T-cell (primary cell): ENCODE measurements at regions not wholly inside any gene's neighbourhood (a gene's known extent, or its start where the extent isn't known, plus 50 kb on each side); places are given as distances from the start of the nearest gene placed in this dataset.

ENCODE experiments used
- ATAC-seq, 4 experiments: fragments of 200-7000 bp in 3 of 4; fragments of 150-1000 bp in 1 of 4; cut with Tn5 transposase; replicated peaks in 1 of 4; 1 replicate in 3 of 4; 2 replicates in 1 of 4; pipeline ENCODE4 v1.10.0; 2021; ENCODE audit warnings: moderate library complexity in 3 of 4, mild to moderate bottlenecking in 2 of 4, moderate number of reproducible peaks in 1 of 4
- CTCF ChIA-PET, 2 donors: fragments of 300-600 bp; sonication (Branson Sonifier 250); formaldehyde crosslinking; loops; one replicate each; lab custom pipeline; 2022; ENCODE audit warnings: antibody characterized with exemption in 2 of 2; lab: Charles Lee
- POLR2A ChIA-PET, 2 donors: fragments of 300-600 bp; sonication (Branson Sonifier 250); formaldehyde crosslinking; loops; one replicate each; lab custom pipeline; 2022; ENCODE audit warnings: antibody characterized with exemption in 2 of 2; lab: Charles Lee
- DNase-seq, 35 experiments: peaks; one replicate each; pipeline versions ENCODE4 v3.0.0 to v3.0.0-alpha.2; 2013 to 2023
- H3K27ac ChIP-seq: one replicate; pipeline ENCODE4 v1.5.1; 2013; ENCODE audit warnings: low read length
- H3K27me3 ChIP-seq, 2 experiments: replicated peaks in 1 of 2; 1 replicate in 1 of 2; 2 replicates in 1 of 2; pipeline versions ENCODE4 v1.6.1 to v1.7.0; 2013; ENCODE audit warnings: low read length in 1 of 2, mixed read lengths in 1 of 2; ENCODE audit not compliant: control insufficient read depth in 2 of 2, insufficient read depth in 2 of 2; ENCODE audit errors: extremely low read depth in 1 of 2
- H3K36me3 ChIP-seq, 2 donors: 1 replicate in 1 of 2; 2 replicates in 1 of 2; pipeline versions ENCODE4 v1.6.1 to v1.7.0; 2013; ENCODE audit warnings: low read length in 1 of 2; ENCODE audit not compliant: control insufficient read depth in 2 of 2, insufficient read depth in 1 of 2; ENCODE audit errors: extremely low read depth in 1 of 2
- H3K4me1 ChIP-seq, 2 experiments: 1 replicate in 1 of 2; 2 replicates in 1 of 2; pipeline versions ENCODE4 v1.6.1 to v1.7.0; 2013; ENCODE audit warnings: low read length in 2 of 2, mixed read lengths in 1 of 2; ENCODE audit not compliant: insufficient read depth in 2 of 2, control insufficient read depth in 1 of 2; ENCODE audit errors: extremely low read depth in 1 of 2
- H3K4me3 ChIP-seq, 2 donors: 1 replicate in 1 of 2; 2 replicates in 1 of 2; pipeline versions ENCODE4 v1.5.1 to v1.7.0; 2013; ENCODE audit warnings: mild to moderate bottlenecking in 2 of 2, low read length in 1 of 2, moderate library complexity in 1 of 2; ENCODE audit not compliant: control insufficient read depth in 1 of 2; ENCODE audit errors: extremely low read depth in 1 of 2
- H3K9me3 ChIP-seq: 2 replicates; pipeline ENCODE4 v1.7.0; 2013
- H3K27ac Mint-ChIP-seq, 2 donors: one replicate each; pipeline ENCODE4 v1.8.0; 2020 to 2021; ENCODE audit warnings: mild to moderate bottlenecking in 2 of 2, mixed read lengths in 2 of 2
- H3K27me3 Mint-ChIP-seq, 2 donors: one replicate each; pipeline ENCODE4 v1.8.0; 2021 to 2022; ENCODE audit warnings: mixed read lengths in 2 of 2
- H3K36me3 Mint-ChIP-seq: one replicate; pipeline ENCODE4 v1.8.0; 2021; ENCODE audit warnings: mixed read lengths
- H3K4me1 Mint-ChIP-seq, 3 donors: one replicate each; pipeline ENCODE4 v1.8.0; 2020 to 2022; ENCODE audit warnings: mixed read lengths in 3 of 3, mild to moderate bottlenecking in 1 of 3
- H3K4me3 Mint-ChIP-seq, 3 donors: one replicate each; pipeline ENCODE4 v1.8.0; 2020 to 2022; ENCODE audit warnings: mild to moderate bottlenecking in 3 of 3, mixed read lengths in 3 of 3, moderate library complexity in 3 of 3
- H3K9me3 Mint-ChIP-seq, 3 donors: one replicate each; pipeline ENCODE4 v1.8.0; 2020 to 2022; ENCODE audit warnings: mixed read lengths in 3 of 3
- WGBS: methylation state at CpG from one replicate; pipeline ENCODE4 v1.1.5; 2013; ENCODE audit warnings: missing lambda C conversion rate; ENCODE audit not compliant: insufficient coverage; 5-methylcytosine and 5-hydroxymethylcytosine counted together

GRCh38 chr2:234802071-234802844 is 149.6 kb upstream of the SH3BP4 start:
- Mint-ChIP-seq H3K4me3 (no peak overlapping the region), H3K4me1 (no peaks in the 10 kb centered on the region), H3K27ac (no peak overlapping the region), H3K36me3 (no peaks in the 10 kb centered on the region), H3K27me3 (peaks cover 29 to 30% of the 10 kb centered on the region in 2 donors), H3K9me3 (no peaks in the 10 kb centered on the region)
- Histone ChIP-seq H3K27ac (no peak overlapping the region), H3K4me1 (no peaks in the 10 kb centered on the region), H3K4me3 (no peak overlapping the region), H3K27me3 (peaks cover 0 to 21% of the 10 kb centered on the region in 2 experiments), H3K36me3 (no peaks in the 10 kb centered on the region), H3K9me3 (no peaks in the 10 kb centered on the region)
- ChIA-PET CTCF (no interaction called here), POLR2A (no interaction called here)
- WGBS = no CpG with 5 or more reads among the region's 4 CpGs
- DNase-seq = no peak
- ATAC-seq = no peak

- no peaks in the 10 kb centered on the region for H3K9me3 Mint-ChIP-seq
- H3K27me3 Mint-ChIP-seq = peaks cover 27 to 29% of the 10 kb centered on the region in 2 donors
These were observed 154.1 kb upstream of the SH3BP4 start for GRCh38 chr2:234797566-234798250.

DNA sequence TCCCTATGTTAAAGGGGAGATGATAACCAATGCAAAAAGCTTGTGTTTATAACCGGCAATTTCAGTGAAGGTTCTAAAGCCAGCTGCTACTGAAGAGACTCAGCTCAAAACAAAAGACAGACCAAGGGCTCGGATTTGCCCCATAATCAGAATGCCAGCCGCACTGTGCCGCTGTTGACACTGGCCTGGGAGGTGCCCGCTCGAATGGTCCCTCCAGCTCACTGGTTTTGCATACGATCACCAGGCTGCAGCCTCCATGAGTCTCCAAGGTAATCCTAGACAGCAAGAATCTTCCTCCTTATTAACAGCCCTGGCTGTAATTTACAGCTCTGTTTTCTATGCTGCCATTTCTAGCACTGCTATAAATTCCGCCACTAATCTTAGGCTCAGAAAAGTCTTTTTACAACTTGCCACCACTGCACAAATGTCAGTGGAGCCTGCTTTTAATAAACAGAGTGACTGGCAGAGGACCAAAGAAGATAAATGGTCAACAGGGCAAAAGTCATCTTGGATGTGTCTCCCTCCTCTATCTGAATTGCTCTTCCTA is 155.7 kb upstream of the SH3BP4 start:
- Histone ChIP-seq H3K9me3 (no peaks in the 10 kb centered on the region), H3K4me1 (no peaks in the 10 kb centered on the region), H3K4me3 (no peak overlapping the region), H3K36me3 (no peaks in the 10 kb centered on the region), H3K27me3 (peaks cover 0 to 24% of the 10 kb centered on the region in 2 experiments), H3K27ac (no peak overlapping the region)
- H3K4me1 Mint-ChIP-seq = no peaks in the 10 kb centered on the region
- peaks cover 24 to 29% of the 10 kb centered on the region in 2 donors for H3K27me3 Mint-ChIP-seq
- no peaks in the 10 kb centered on the region for H3K9me3 Mint-ChIP-seq
- 93% methylated on average over 6 of the region's 8 CpGs for WGBS
- no peak for ATAC-seq
- no peak for DNase-seq
- CTCF ChIA-PET = no interaction called here
- H3K27ac Mint-ChIP-seq = no peak overlapping the region
- H3K36me3 Mint-ChIP-seq = no peaks in the 10 kb centered on the region
- no peak overlapping the region for H3K4me3 Mint-ChIP-seq
- POLR2A ChIA-PET = no interaction called here

More at GRCh38 chr2:234797566-234798250, 154.1 kb upstream of the SH3BP4 start:
- CTCF ChIA-PET = no interaction called here
- 74% methylated on average over 13 of the region's 15 CpGs for WGBS
- DNase-seq (no peak), ATAC-seq (no peak)
- POLR2A ChIA-PET = no interaction called here
- H3K27me3 ChIP-seq = peaks cover 0 to 25% of the 10 kb centered on the region in 2 experiments
- no peak overlapping the region for H3K27ac Mint-ChIP-seq
- H3K4me1 ChIP-seq = no peaks in the 10 kb centered on the region
- no peak overlapping the region for H3K27ac ChIP-seq
- H3K4me3 Mint-ChIP-seq = no peak overlapping the region
- no peaks in the 10 kb centered on the region for H3K36me3 Mint-ChIP-seq
- H3K36me3 ChIP-seq = no peaks in the 10 kb centered on the region
- H3K9me3 ChIP-seq = no peaks in the 10 kb centered on the region
- no peak overlapping the region for H3K4me3 ChIP-seq
- no peaks in the 10 kb centered on the region for H3K4me1 Mint-ChIP-seq

- Mint-ChIP-seq H3K27ac (no peak overlapping the region), H3K9me3 (no peaks in the 10 kb centered on the region), H3K4me3 (no peak overlapping the region), H3K4me1 (no peaks in the 10 kb centered on the region), H3K27me3 (peaks cover 19 to 24% of the 10 kb centered on the region in 2 donors), H3K36me3 (no peaks in the 10 kb centered on the region)
- Histone ChIP-seq H3K27ac (no peak overlapping the region), H3K4me1 (no peaks in the 10 kb centered on the region), H3K4me3 (no peak overlapping the region), H3K36me3 (no peaks in the 10 kb centered on the region), H3K27me3 (peaks cover 0 to 23% of the 10 kb centered on the region in 2 experiments), H3K9me3 (no peaks in the 10 kb centered on the region)
- CTCF ChIA-PET = no interaction called here
- DNase-seq (no peak), ATAC-seq (no peak)
- no CpG with 5 or more reads among the region's 6 CpGs for WGBS
- POLR2A ChIA-PET = no interaction called here
These were observed 156.4 kb upstream of the SH3BP4 start for GRCh38 chr2:234795272-234795920.

DNA sequence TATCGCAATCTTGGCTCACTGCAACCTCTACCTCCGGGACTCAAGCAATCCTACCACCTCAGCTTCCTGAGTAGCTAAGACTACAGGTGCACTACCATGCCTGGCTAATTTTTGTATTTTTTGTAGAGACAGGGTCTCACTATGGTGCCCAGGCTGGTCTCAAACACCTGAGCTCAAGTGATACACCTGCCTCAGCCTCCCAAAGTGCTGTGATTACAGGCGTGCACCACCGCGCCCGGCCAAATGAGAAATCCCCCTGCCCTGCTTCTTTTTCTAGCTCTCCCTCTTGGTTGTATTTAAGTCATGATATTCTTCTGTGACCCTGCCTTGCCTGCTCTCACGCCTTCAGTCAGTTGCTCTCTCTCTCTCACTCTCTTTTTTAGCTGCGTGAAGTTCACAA is 157.0 kb upstream of the SH3BP4 start:
- Histone ChIP-seq H3K27me3 (peaks cover 0 to 25% of the 10 kb centered on the region in 2 experiments), H3K4me3 (no peak overlapping the region), H3K36me3 (no peaks in the 10 kb centered on the region), H3K4me1 (no peaks in the 10 kb centered on the region), H3K9me3 (no peaks in the 10 kb centered on the region), H3K27ac (no peak overlapping the region)
- peaks cover 19 to 26% of the 10 kb centered on the region in 2 donors for H3K27me3 Mint-ChIP-seq
- ATAC-seq (no peak), DNase-seq (no peak)
- H3K4me3 Mint-ChIP-seq = no peak overlapping the region
- no peaks in the 10 kb centered on the region for H3K9me3 Mint-ChIP-seq
- ChIA-PET POLR2A (no interaction called here), CTCF (no interaction called here)
- no peaks in the 10 kb centered on the region for H3K4me1 Mint-ChIP-seq
- no peak overlapping the region for H3K27ac Mint-ChIP-seq
- H3K36me3 Mint-ChIP-seq = no peaks in the 10 kb centered on the region
- 79% methylated on average over 5 of the region's 8 CpGs for WGBS

DNA sequence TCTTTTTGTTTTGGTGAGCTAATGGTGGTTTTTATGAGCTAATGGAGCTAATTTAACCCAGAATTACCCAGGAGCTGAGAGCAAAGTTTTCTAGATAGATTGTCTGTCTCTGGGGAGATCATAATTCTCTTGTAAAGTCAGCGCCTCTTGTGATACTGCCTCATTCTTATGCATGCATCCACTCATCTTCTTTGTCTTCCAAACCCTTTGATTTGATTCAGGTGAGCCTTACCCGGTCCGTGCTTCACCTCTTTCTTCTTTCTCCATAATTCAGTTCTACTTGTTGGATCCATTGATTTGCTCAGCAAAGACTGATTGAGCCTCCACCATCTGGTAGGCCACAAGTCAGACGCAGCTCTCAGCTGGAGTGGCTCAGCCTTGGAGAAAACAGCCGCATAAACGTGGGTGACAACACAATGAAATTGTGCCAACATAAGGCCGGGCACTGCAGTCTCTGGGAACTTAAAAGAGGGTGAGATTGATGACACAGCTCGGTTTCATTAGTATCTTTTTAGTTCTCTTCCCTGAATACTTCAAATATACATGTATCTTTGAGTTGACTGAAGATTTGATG is 158.5 kb upstream of the SH3BP4 start:
- Histone ChIP-seq H3K27me3 (peaks cover 0 to 25% of the 10 kb centered on the region in 2 experiments), H3K36me3 (no peaks in the 10 kb centered on the region), H3K27ac (no peak overlapping the region), H3K4me1 (no peaks in the 10 kb centered on the region), H3K9me3 (no peaks in the 10 kb centered on the region), H3K4me3 (no peak overlapping the region)
- WGBS = 84% methylated on average over 5 of the region's 8 CpGs
- no peaks in the 10 kb centered on the region for H3K4me1 Mint-ChIP-seq
- peaks cover 16 to 24% of the 10 kb centered on the region in 2 donors for H3K27me3 Mint-ChIP-seq
- ATAC-seq (no peak), DNase-seq (no peak)
- H3K9me3 Mint-ChIP-seq = no peaks in the 10 kb centered on the region
- ChIA-PET POLR2A (interaction anchor here in 1 of 2 donors (0.8 kb wide), 1 partner anchor 248 kb away, joined by 4 read pairs; no protein-coding TSS in a partner anchor), CTCF (no interaction called here)
- no peak overlapping the region for H3K27ac Mint-ChIP-seq
- no peak overlapping the region for H3K4me3 Mint-ChIP-seq
- H3K36me3 Mint-ChIP-seq = no peaks in the 10 kb centered on the region
